ENCODE measurements at regions not wholly inside any gene's neighbourhood (a gene's known extent, or its start where the extent isn't known, plus 50 kb on each side); places are given as distances from the start of the nearest gene placed in this dataset.

DNA sequence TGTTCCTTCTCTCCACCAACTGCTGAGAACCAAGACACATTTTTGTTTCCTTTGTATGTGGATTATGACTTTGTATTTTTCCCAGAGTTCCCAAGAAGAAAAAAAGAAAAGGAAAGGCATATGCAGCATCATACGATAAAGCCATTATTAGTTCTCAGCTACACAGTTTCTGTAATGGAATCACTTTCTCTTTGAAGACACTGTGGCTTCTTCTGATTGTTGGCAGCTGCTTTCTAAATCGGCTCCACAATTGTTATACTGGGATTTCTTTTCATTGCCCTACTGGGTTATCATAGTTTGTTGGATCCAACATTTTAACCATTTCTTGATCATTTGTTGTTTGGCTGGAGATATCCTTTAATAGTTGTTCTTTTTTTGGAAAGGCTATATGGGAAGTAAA is 89.5 kb upstream of the HIVEP3 start:
- Histone ChIP-seq H3K4me3 (no peak overlapping the region), H3K4me1 (no peaks in the 10 kb centered on the region), H3K9me3 (no peaks in the 10 kb centered on the region), H3K27me3 (no peaks in the 10 kb centered on the region), H3K27ac (no peak overlapping the region), H3K36me3 (no peaks in the 10 kb centered on the region)
- no peak for DNase-seq (ENCODE audit: extremely low spot score in 2 of 2)
- intact Hi-C loops (cut with DNase I) = no loop called here
- no peak for TF ChIP-seq CTCF (IDR thresholded peaks at IDR 0.05)
- no peak for TF ChIP-seq POLR2A (IDR thresholded peaks at IDR 0.05)
- no peak for TF ChIP-seq POLR2AphosphoS5 (IDR thresholded peaks at IDR 0.05; ENCODE audit: insufficient read depth in 1 of 2, low read depth in 1 of 2)

DNA sequence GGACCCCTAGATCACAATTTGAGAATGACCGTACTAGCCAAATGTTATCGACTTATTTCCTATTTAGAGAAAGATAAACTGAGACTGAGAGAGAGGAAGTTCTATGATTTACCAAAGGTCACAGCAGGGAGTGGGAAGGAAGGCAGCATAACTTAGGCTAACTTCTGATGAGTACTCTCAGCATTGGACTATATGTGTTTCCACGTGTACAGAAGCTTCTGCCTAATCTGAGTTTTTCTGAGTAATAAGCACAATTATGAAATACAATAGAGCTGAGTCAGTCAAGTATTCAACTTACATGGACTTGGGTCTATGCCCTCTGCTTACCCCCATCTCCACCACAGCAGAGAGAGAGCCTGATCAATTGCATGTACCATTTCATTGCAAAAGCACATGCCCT is 88.1 kb upstream of the HIVEP3 start:
- Histone ChIP-seq H3K4me1 (no peaks in the 10 kb centered on the region), H3K27me3 (no peaks in the 10 kb centered on the region), H3K9me3 (no peaks in the 10 kb centered on the region), H3K36me3 (no peaks in the 10 kb centered on the region), H3K27ac (no peak overlapping the region), H3K4me3 (no peak overlapping the region)
- intact Hi-C loops (cut with DNase I) = no loop called here
- TF ChIP-seq CTCF (IDR thresholded peaks at IDR 0.05) (no peak), POLR2A (IDR thresholded peaks at IDR 0.05) (no peak), POLR2AphosphoS5 (IDR thresholded peaks at IDR 0.05; ENCODE audit: insufficient read depth in 1 of 2, low read depth in 1 of 2) (no peak)
- no peak for DNase-seq (ENCODE audit: extremely low spot score in 2 of 2)

GRCh38 chr1:42006093-42006492 is 87.4 kb upstream of the HIVEP3 start:
- H3K4me1 ChIP-seq = no peaks in the 10 kb centered on the region
- no peaks in the 10 kb centered on the region for H3K9me3 ChIP-seq
- H3K27me3 ChIP-seq = no peaks in the 10 kb centered on the region
- H3K36me3 ChIP-seq = no peaks in the 10 kb centered on the region
- DNase-seq (ENCODE audit: extremely low spot score in 2 of 2) = no peak
- no peak overlapping the region for H3K4me3 ChIP-seq
- TF ChIP-seq POLR2A (IDR thresholded peaks at IDR 0.05) = no peak
- TF ChIP-seq POLR2AphosphoS5 (IDR thresholded peaks at IDR 0.05; ENCODE audit: insufficient read depth in 1 of 2, low read depth in 1 of 2) = no peak
- no peak for TF ChIP-seq CTCF (IDR thresholded peaks at IDR 0.05)
- no peak overlapping the region for H3K27ac ChIP-seq
- intact Hi-C loops (cut with DNase I) = no loop called here

DNA sequence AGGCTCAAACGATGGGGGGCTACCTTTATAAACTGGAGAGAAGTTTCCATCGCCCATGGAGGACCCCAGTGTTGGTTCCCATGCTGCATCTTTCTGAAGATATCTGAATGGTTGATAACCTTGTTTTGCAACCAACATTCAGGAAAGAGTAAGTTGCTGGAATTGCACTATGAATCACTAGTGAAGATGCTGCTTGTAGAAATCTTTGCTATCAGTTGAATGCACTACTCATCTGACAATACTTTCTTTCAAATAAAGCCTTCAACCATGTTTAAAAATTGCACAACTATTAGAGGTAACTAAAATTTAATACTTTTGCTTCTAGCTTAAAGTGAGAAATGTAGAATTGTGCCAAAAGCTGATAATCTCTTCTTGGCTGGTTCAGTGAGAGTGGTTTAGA is 86.8 kb upstream of the HIVEP3 start:
- no peak for DNase-seq (ENCODE audit: extremely low spot score in 2 of 2)
- Histone ChIP-seq H3K27me3 (no peaks in the 10 kb centered on the region), H3K4me3 (no peak overlapping the region), H3K9me3 (no peaks in the 10 kb centered on the region), H3K27ac (no peak overlapping the region), H3K4me1 (no peaks in the 10 kb centered on the region), H3K36me3 (no peaks in the 10 kb centered on the region)
- intact Hi-C loops (cut with DNase I) = no loop called here
- no peak for TF ChIP-seq POLR2AphosphoS5 (IDR thresholded peaks at IDR 0.05; ENCODE audit: insufficient read depth in 1 of 2, low read depth in 1 of 2)
- TF ChIP-seq CTCF (IDR thresholded peaks at IDR 0.05) = no peak
- no peak for TF ChIP-seq POLR2A (IDR thresholded peaks at IDR 0.05)

- H3K4me3 ChIP-seq = no peak overlapping the region
Observed at GRCh38 chr1:42004860-42005259, 86.1 kb upstream of the HIVEP3 start.

More at GRCh38 chr1:42004860-42005259, 86.1 kb upstream of the HIVEP3 start:
- H3K27me3 ChIP-seq = no peaks in the 10 kb centered on the region
- no peaks in the 10 kb centered on the region for H3K36me3 ChIP-seq
- H3K4me1 ChIP-seq = no peaks in the 10 kb centered on the region
- intact Hi-C loops (cut with DNase I) = no loop called here
- no peaks in the 10 kb centered on the region for H3K9me3 ChIP-seq
- DNase-seq (ENCODE audit: extremely low spot score in 2 of 2) = no peak
- H3K27ac ChIP-seq = no peak overlapping the region
- no peak for TF ChIP-seq CTCF (IDR thresholded peaks at IDR 0.05)
- no peak for TF ChIP-seq POLR2A (IDR thresholded peaks at IDR 0.05)
- no peak for TF ChIP-seq POLR2AphosphoS5 (IDR thresholded peaks at IDR 0.05; ENCODE audit: insufficient read depth in 1 of 2, low read depth in 1 of 2)
